GM19035 (cell line): ENCODE measurements at regions not wholly inside any gene's neighbourhood (a gene's known extent, or its start where the extent isn't known, plus 50 kb on each side); places are given as distances from the start of the nearest gene placed in this dataset.
A peak's percentile ranks its signal among the peaks of the same experiment; 100 is the strongest.
"Not testable (repeated sequence)": the region's sequence is repeated elsewhere in the genome, so short reads cannot be mapped to it uniquely, and the experiment has no call there.

Experiments
- ATAC-seq: cut with Tn5 transposase; IDR thresholded peaks from one replicate; pipeline ENCODE4 v1.9.1; 2021; ENCODE audit not compliant: unreplicated experiment

- ATAC-seq = no peak
Observed at GRCh38 chrX:121407627-121408026, 360.2 kb downstream of the GLUD2 start.

- ATAC-seq = not testable (repeated sequence)
Observed at GRCh38 chrX:121431514-121431913, 384.1 kb downstream of the GLUD2 start.

GRCh38 chrX:121433289-121433688 lies 385.9 kb downstream of the GLUD2 start:
- ATAC-seq = no peak

GRCh38 chrX:121437666-121438065 lies 390.3 kb downstream of the GLUD2 start:
- ATAC-seq = not testable (repeated sequence)

- no peak for ATAC-seq
Observed at GRCh38 chrX:121455890-121456289, 408.5 kb downstream of the GLUD2 start.

GRCh38 chrX:121456315-121456714 lies 408.9 kb downstream of the GLUD2 start:
- no peak for ATAC-seq

- no peak for ATAC-seq
Observed at GRCh38 chrX:121457096-121457495, 409.7 kb downstream of the GLUD2 start.

GRCh38 chrX:121479406-121479805 lies 432.0 kb downstream of the GLUD2 start:
- ATAC-seq = no peak

- no peak for ATAC-seq
Observed at GRCh38 chrX:121496966-121497365, 449.6 kb downstream of the GLUD2 start.

- no peak for ATAC-seq
Observed at GRCh38 chrX:121504153-121504552, 456.7 kb downstream of the GLUD2 start.

GRCh38 chrX:121546317-121546716 lies 498.9 kb downstream of the GLUD2 start:
- ATAC-seq = no peak

GRCh38 chrX:121558886-121559285 lies 511.5 kb downstream of the GLUD2 start:
- ATAC-seq = no peak

- no peak for ATAC-seq
Observed at GRCh38 chrX:121562616-121563015, 515.2 kb downstream of the GLUD2 start.

- peak; percentile 59 for ATAC-seq
Observed at GRCh38 chrX:121569609-121570008, 522.2 kb downstream of the GLUD2 start.

- no peak for ATAC-seq
Observed at GRCh38 chrX:121570072-121570841, 522.8 kb downstream of the GLUD2 start.

- ATAC-seq = no peak
Observed at GRCh38 chrX:121571333-121571732, 523.9 kb downstream of the GLUD2 start.

GRCh38 chrX:121574384-121574783 lies 527.0 kb downstream of the GLUD2 start:
- not testable (repeated sequence) for ATAC-seq

- no peak for ATAC-seq
Observed at GRCh38 chrX:121579016-121579760, 531.8 kb downstream of the GLUD2 start.

- no peak for ATAC-seq
Observed at GRCh38 chrX:121581885-121582284, 534.5 kb downstream of the GLUD2 start.

- ATAC-seq = no peak
Observed at GRCh38 chrX:121585626-121586025, 538.2 kb downstream of the GLUD2 start.

- ATAC-seq = no peak
Observed at GRCh38 chrX:121592884-121593283, 545.5 kb downstream of the GLUD2 start.

GRCh38 chrX:121598356-121598755 lies 550.9 kb downstream of the GLUD2 start:
- ATAC-seq = no peak
